Amniotic stem cell (primary cell): ENCODE measurements at regions not wholly inside any gene's neighbourhood (a gene's known extent, or its start where the extent isn't known, plus 50 kb on each side); places are given as distances from the start of the nearest gene placed in this dataset.
"Not testable (repeated sequence)": the region's sequence is repeated elsewhere in the genome, so short reads cannot be mapped to it uniquely, and the experiment has no call there.

Experiments
- DNase-seq: peaks from one replicate; lab custom pipeline; 2025; lab: John Stamatoyannopoulos, UW

- DNase-seq, result no peak
Measured at GRCh38 chr4:18442957-18443356, 421.4 kb upstream of the LCORL start.

GRCh38 chr4:18441676-18442075, 420.1 kb upstream of the LCORL start:
- no peak for DNase-seq

GRCh38 chr4:18441203-18441590, 419.6 kb upstream of the LCORL start:
- no peak for DNase-seq

- no peak for DNase-seq
Measured at GRCh38 chr4:18440527-18441202, 419.1 kb upstream of the LCORL start.

- no peak for DNase-seq
Measured at GRCh38 chr4:18439311-18439710, 417.8 kb upstream of the LCORL start.

GRCh38 chr4:18435781-18436180, 414.2 kb upstream of the LCORL start:
- no peak for DNase-seq

GRCh38 chr4:18422685-18423084, 401.1 kb upstream of the LCORL start:
- no peak for DNase-seq

GRCh38 chr4:18421519-18421918, 400.0 kb upstream of the LCORL start:
- no peak for DNase-seq

GRCh38 chr4:18419780-18420179, 398.2 kb upstream of the LCORL start:
- no peak for DNase-seq

- DNase-seq, result not testable (repeated sequence)
Measured at GRCh38 chr4:18418195-18418898, 396.8 kb upstream of the LCORL start.

GRCh38 chr4:18417651-18418050, 396.1 kb upstream of the LCORL start:
- not testable (repeated sequence) for DNase-seq

- DNase-seq, result no peak
Measured at GRCh38 chr4:18406264-18406663, 384.7 kb upstream of the LCORL start.

GRCh38 chr4:18405054-18405453, 383.5 kb upstream of the LCORL start:
- DNase-seq, result no peak

GRCh38 chr4:18404642-18405041, 383.1 kb upstream of the LCORL start:
- no peak for DNase-seq

- DNase-seq, result no peak
Measured at GRCh38 chr4:18403327-18403726, 381.8 kb upstream of the LCORL start.

GRCh38 chr4:18401868-18402267, 380.3 kb upstream of the LCORL start:
- DNase-seq, result no peak

- DNase-seq, result no peak
Measured at GRCh38 chr4:18401425-18401824, 379.9 kb upstream of the LCORL start.

GRCh38 chr4:18398661-18399060, 377.1 kb upstream of the LCORL start:
- DNase-seq, result no peak

GRCh38 chr4:18397681-18398390, 376.3 kb upstream of the LCORL start:
- DNase-seq, result no peak

- DNase-seq, result no peak
Measured at GRCh38 chr4:18394656-18395055, 373.1 kb upstream of the LCORL start.

GRCh38 chr4:18391354-18391728, 369.8 kb upstream of the LCORL start:
- DNase-seq, result no peak

GRCh38 chr4:18390655-18391353, 369.2 kb upstream of the LCORL start:
- DNase-seq, result no peak

- DNase-seq, result no peak
Measured at GRCh38 chr4:18389115-18389514, 367.6 kb upstream of the LCORL start.
